Nephron (organoid): ENCODE measurements at regions not wholly inside any gene's neighbourhood (a gene's known extent, or its start where the extent isn't known, plus 50 kb on each side); places are given as distances from the start of the nearest gene placed in this dataset.
"Not testable (repeated sequence)": the region's sequence is repeated elsewhere in the genome, so short reads cannot be mapped to it uniquely, and the experiment has no call there.

Source experiments
- H3K27ac Mint-ChIP-seq, 3 experiments: 2 replicates each; pipeline ENCODE4 v1.8.0; 2020; ENCODE audit warnings: mixed read lengths in 3 of 3, mild to moderate bottlenecking in 2 of 3, moderate library complexity in 1 of 3
- H3K27me3 Mint-ChIP-seq: 2 replicates; pipeline ENCODE4 v1.8.0; 2021; ENCODE audit warnings: low read depth, mild to moderate bottlenecking, moderate library complexity, mixed read lengths
- H3K36me3 Mint-ChIP-seq: 2 replicates; pipeline ENCODE4 v1.8.0; 2020; ENCODE audit warnings: low read depth, mixed read lengths
- H3K4me1 Mint-ChIP-seq: 2 replicates; pipeline ENCODE4 v1.8.0; 2020; ENCODE audit warnings: mixed read lengths
- H3K4me3 Mint-ChIP-seq, 3 experiments: 2 replicates each; pipeline ENCODE4 v1.8.0; 2020; ENCODE audit warnings: mild to moderate bottlenecking in 3 of 3, mixed read lengths in 3 of 3, moderate library complexity in 2 of 3
- H3K9me3 Mint-ChIP-seq: 2 replicates; pipeline ENCODE4 v1.8.0; 2020; ENCODE audit warnings: mixed read lengths
- TF ChIP-seq, protein P1 (sequence below), 3 experiments: fragments of 200-600 bp; sonication (generic); IDR thresholded peaks; one replicate each; pipeline ENCODE4 v1.5.0; 2021; ENCODE audit warnings: antibody characterized with exemption in 3 of 3; ENCODE audit not compliant: unreplicated experiment in 3 of 3

DNA sequence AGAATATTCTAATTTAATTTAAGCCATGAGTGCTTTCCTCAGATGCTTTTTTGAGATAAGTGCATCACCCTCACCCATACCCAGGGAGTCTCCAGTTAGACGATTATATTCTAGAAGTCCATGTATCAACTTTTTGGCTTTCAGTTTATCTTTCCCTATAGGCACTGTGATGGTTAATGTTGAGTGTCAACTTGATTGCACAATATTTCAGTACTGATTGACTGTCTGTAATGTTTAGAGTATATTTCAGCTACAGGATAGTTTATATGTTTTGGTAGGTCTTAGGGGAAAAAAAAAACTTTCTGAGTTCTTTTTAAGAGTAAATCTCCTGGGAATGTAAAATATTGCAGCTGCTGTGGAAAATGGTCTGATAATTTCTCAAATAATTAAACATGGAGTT, 535.4 kb downstream of the ADRA2A start:
- Mint-ChIP-seq H3K27me3 (no peaks in the 10 kb centered on the region), H3K9me3 (no peaks in the 10 kb centered on the region), H3K4me1 (no peaks in the 10 kb centered on the region), H3K4me3 (no peak overlapping the region), H3K27ac (no peak overlapping the region), H3K36me3 (no peaks in the 10 kb centered on the region)
- TF ChIP-seq, protein P1, sequence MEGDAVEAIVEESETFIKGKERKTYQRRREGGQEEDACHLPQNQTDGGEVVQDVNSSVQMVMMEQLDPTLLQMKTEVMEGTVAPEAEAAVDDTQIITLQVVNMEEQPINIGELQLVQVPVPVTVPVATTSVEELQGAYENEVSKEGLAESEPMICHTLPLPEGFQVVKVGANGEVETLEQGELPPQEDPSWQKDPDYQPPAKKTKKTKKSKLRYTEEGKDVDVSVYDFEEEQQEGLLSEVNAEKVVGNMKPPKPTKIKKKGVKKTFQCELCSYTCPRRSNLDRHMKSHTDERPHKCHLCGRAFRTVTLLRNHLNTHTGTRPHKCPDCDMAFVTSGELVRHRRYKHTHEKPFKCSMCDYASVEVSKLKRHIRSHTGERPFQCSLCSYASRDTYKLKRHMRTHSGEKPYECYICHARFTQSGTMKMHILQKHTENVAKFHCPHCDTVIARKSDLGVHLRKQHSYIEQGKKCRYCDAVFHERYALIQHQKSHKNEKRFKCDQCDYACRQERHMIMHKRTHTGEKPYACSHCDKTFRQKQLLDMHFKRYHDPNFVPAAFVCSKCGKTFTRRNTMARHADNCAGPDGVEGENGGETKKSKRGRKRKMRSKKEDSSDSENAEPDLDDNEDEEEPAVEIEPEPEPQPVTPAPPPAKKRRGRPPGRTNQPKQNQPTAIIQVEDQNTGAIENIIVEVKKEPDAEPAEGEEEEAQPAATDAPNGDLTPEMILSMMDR (IDR thresholded peaks at IDR 0.05; ENCODE audit: unreplicated experiment in 3 of 3): no peak

DNA sequence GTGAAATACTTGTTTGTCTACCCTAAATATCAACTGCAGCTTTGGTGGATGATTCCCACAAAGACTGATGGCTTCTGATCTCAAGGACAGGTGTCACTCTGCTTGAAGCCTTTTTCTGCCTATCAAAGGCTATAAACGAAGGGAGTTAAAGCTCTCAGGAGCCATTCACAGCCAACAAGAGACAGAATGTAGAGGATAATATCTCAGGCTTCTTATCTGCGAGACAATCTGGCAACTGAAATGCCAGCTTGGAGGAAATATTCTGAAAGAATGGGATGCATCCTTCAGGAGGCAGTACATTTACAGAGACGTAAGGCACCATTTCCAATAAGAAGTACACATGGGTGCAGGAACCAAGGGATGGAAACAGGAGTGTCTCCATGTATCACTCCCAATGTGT, 549.4 kb downstream of the GPAM start:
- Mint-ChIP-seq H3K27ac (no peak overlapping the region), H3K9me3 (peaks cover 21% of the 10 kb centered on the region), H3K4me3 (no peak overlapping the region), H3K27me3 (no peaks in the 10 kb centered on the region), H3K4me1 (no peaks in the 10 kb centered on the region), H3K36me3 (peaks cover 4% of the 10 kb centered on the region)
- TF ChIP-seq, protein P1 (IDR thresholded peaks at IDR 0.05; ENCODE audit: unreplicated experiment in 3 of 3): no peak

DNA sequence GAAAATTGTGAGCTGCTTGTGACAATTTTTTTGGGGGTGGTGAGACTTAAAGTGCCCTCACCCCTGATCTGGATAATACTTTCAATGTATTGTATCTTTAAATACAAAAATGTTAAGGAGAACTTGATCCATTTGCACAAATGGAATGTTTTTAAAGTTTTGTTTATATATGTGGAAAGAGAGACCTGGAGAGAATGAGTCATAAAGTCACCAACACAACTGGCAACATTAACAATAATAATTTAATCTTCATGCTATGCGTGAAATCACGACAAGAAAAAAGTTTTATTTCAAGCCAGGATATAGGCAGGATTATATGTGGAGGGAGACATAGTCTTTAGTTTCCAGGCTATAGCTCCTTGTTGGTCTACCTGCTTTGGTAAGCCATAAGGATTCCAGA, 537.5 kb downstream of the GPAM start:
- Mint-ChIP-seq H3K27me3 (no peaks in the 10 kb centered on the region), H3K4me1 (peaks cover 4% of the 10 kb centered on the region), H3K27ac (no peak overlapping the region), H3K9me3 (peaks cover 28% of the 10 kb centered on the region), H3K4me3 (no peak overlapping the region), H3K36me3 (peaks cover 5% of the 10 kb centered on the region)
- TF ChIP-seq, protein P1 (IDR thresholded peaks at IDR 0.05; ENCODE audit: unreplicated experiment in 3 of 3): no peak

DNA sequence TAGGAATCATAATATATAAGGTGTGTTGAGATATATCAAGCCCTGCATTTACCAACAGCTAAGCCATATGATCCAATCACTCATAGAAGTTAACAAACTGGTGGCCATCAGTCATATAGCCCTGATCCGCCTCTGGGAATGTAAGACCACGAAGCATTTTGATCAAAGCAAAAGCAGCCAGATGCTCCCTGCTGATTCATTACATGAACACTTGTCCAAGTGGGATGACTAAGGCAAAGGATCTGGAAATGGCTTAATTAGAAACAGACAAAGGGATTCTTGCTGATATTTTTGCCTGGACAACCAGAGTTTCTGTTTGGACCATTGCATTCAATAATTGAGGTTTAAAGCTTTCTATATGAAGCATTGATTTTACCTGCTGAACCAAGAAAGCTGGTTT, 535.5 kb downstream of the GPAM start:
- peaks cover 5% of the 10 kb centered on the region for H3K36me3 Mint-ChIP-seq
- TF ChIP-seq, protein P1 (IDR thresholded peaks at IDR 0.05; ENCODE audit: unreplicated experiment in 3 of 3): no peak
- peaks cover 29% of the 10 kb centered on the region for H3K9me3 Mint-ChIP-seq
- H3K4me3 Mint-ChIP-seq: no peak overlapping the region
- H3K27me3 Mint-ChIP-seq: no peaks in the 10 kb centered on the region
- H3K27ac Mint-ChIP-seq: no peak overlapping the region
- peaks cover 4% of the 10 kb centered on the region for H3K4me1 Mint-ChIP-seq

DNA sequence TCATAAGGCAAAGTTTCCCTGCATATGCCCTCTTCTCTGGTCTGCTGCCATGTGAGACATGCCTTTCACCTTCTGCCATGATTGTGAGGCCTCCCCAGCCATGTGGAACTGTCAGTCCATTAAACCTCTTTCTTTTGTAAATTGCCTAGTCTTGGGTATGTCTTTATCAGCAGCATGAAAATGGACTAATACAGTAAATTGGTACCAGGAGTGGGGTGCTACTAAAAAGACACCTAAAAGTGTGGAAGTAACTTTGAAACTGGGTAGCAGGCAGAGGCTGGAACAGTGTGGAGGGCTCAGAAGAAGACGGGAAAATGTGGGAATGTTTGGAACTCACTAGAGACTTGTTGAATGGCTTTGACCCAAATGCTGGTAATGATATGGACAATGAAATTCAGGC, 534.5 kb downstream of the GPAM start:
- H3K27me3 Mint-ChIP-seq, H3K27ac Mint-ChIP-seq: not testable (repeated sequence)

DNA sequence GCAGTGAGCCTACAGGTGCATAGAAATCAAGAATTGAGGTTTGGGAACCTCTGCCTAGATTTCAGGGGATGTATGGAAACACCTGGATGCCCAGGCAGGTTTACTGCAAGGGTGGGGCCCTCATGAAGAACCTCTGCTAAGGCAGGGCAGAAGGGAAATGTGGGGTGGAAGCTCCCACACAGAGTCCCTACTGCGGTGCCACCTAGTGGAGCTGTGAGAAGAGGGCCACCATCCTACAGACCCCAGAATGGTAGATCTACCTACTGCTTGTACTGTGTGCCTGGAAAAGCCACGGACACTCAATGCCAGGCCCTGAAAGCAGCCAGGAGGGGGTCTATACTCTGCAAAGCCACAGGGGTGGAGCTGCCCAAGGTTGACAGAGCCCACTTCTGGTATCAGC, 533.5 kb downstream of the GPAM start:
- TF ChIP-seq, protein P1 (IDR thresholded peaks at IDR 0.05; ENCODE audit: unreplicated experiment in 3 of 3): no peak
- no peaks in the 10 kb centered on the region for H3K27me3 Mint-ChIP-seq
- H3K4me1 Mint-ChIP-seq: peaks cover 4% of the 10 kb centered on the region
- H3K36me3 Mint-ChIP-seq: peaks cover 5% of the 10 kb centered on the region
- H3K4me3 Mint-ChIP-seq: no peak overlapping the region
- H3K9me3 Mint-ChIP-seq: peaks cover 27% of the 10 kb centered on the region
- no peak overlapping the region for H3K27ac Mint-ChIP-seq

More for the DNA sequence above, 534.5 kb downstream of the GPAM start:
- H3K4me1 Mint-ChIP-seq, H3K4me3 Mint-ChIP-seq, H3K36me3 Mint-ChIP-seq: not testable (repeated sequence)
- H3K9me3 Mint-ChIP-seq: peaks cover 27% of the 10 kb centered on the region
